Gastrocnemius medialis (tissue), 4 donors: ENCODE measurements at regions not wholly inside any gene's neighbourhood (a gene's known extent, or its start where the extent isn't known, plus 50 kb on each side); places are given as distances from the start of the nearest gene placed in this dataset.
A peak's percentile ranks its signal among the peaks of the same experiment; 100 is the strongest.

ENCODE experiments used
- ATAC-seq, 2 donors: fragments of 150-250 bp; one replicate each; pipeline ENCODE4 v1.9.1; 2016
- DNase-seq, 2 donors: peaks; one replicate each; pipeline ENCODE4 v3.0.0-alpha.2; 2019
- H3K27ac ChIP-seq, 4 donors: fragments of 200-600 bp; sonication (generic); 1 replicate in 1 of 4; 2 replicates in 3 of 4; pipeline ENCODE4 v1.5.1; 2016 to 2018; ENCODE audit warnings: mild to moderate bottlenecking in 2 of 4, moderate library complexity in 1 of 4
- H3K27me3 ChIP-seq, 3 donors: fragments of 200-600 bp; sonication (generic) in 2 of 3; 1 replicate in 1 of 3; 2 replicates in 2 of 3; pipeline versions ENCODE4 v1.5.1 to v1.6.0; 2016 to 2019; ENCODE audit warnings: mild to moderate bottlenecking in 1 of 3, moderate library complexity in 1 of 3
- H3K36me3 ChIP-seq, 2 donors: fragments of 200-600 bp; sonication (generic) in 1 of 2; one replicate each; pipeline ENCODE4 v1.5.1; 2017 to 2018
- H3K4me1 ChIP-seq, 2 donors: fragments of 200-600 bp; sonication (generic) in 1 of 2; one replicate each; pipeline ENCODE4 v1.5.1; 2016 to 2017; ENCODE audit warnings: mild to moderate bottlenecking in 2 of 2
- H3K4me3 ChIP-seq, 4 donors: fragments of 200-600 bp; sonication (generic) in 3 of 4; 1 replicate in 1 of 4; 2 replicates in 3 of 4; pipeline ENCODE4 v1.5.1; 2016 to 2019; ENCODE audit warnings: mild to moderate bottlenecking in 2 of 4
- H3K9me3 ChIP-seq, 3 donors: fragments of 200-600 bp; sonication (generic) in 2 of 3; 1 replicate in 1 of 3; 2 replicates in 2 of 3; pipeline ENCODE4 v1.5.1; 2016 to 2019
- POLR2A ChIP-seq, 2 donors: fragments of 450-650 bp; IDR thresholded peaks; one replicate each; pipeline ENCODE4 v1.6.1; 2017; ENCODE audit warnings: antibody characterized with exemption in 2 of 2, mild to moderate bottlenecking in 2 of 2, moderate library complexity in 2 of 2
- in situ Hi-C, 4 donors: fragments of 200-750 bp; cut with MboI; loops; one replicate each; pipeline versions ENCODE4 v1.15.0 to v1.8.0; 2017; ENCODE audit warnings: low sequenced_read_pairs in 4 of 4
- intact Hi-C: fragments of 100-400 bp; cut with DNase I; formaldehyde crosslinking; loops from one replicate; pipeline ENCODE4 v1.15.1; 2023; ENCODE audit warnings: low total_unique reads
- TF ChIP-seq, protein P1 (sequence below), 5 experiments: fragments of 450-650 bp in 3 of 5; fragments of 200-600 bp in 2 of 5; sonication (generic) in 2 of 5; IDR thresholded peaks in 4 of 5; conservative IDR thresholded peaks in 1 of 5; 1 replicate in 4 of 5; 2 replicates in 1 of 5; pipeline ENCODE4 v1.5.1; 2016 to 2019; ENCODE audit warnings: antibody characterized with exemption in 5 of 5, mild to moderate bottlenecking in 3 of 5, moderate library complexity in 3 of 5

DNA sequence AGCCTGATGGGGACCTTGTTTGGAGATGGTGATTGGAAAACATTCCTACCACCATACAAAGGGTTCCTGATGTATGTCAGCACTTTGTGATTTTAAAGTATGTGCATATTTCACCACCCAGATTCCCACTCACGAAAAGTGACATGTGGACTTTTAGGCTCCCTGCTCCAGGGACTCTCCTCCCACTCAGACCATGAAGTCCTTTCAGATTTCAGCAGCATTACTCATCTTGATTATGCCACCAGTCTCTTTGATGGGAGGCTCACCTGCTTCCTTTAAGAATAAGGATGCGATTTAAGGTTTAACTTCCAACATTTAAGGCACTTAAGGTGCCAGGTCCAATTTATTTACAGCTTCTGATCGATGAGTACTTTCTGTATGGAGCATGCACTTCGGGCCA, 204.4 kb downstream of the PPARGC1A start:
- no peaks in the 10 kb centered on the region for H3K9me3 ChIP-seq
- H3K27ac ChIP-seq: no peak overlapping the region
- TF ChIP-seq, protein P1, sequence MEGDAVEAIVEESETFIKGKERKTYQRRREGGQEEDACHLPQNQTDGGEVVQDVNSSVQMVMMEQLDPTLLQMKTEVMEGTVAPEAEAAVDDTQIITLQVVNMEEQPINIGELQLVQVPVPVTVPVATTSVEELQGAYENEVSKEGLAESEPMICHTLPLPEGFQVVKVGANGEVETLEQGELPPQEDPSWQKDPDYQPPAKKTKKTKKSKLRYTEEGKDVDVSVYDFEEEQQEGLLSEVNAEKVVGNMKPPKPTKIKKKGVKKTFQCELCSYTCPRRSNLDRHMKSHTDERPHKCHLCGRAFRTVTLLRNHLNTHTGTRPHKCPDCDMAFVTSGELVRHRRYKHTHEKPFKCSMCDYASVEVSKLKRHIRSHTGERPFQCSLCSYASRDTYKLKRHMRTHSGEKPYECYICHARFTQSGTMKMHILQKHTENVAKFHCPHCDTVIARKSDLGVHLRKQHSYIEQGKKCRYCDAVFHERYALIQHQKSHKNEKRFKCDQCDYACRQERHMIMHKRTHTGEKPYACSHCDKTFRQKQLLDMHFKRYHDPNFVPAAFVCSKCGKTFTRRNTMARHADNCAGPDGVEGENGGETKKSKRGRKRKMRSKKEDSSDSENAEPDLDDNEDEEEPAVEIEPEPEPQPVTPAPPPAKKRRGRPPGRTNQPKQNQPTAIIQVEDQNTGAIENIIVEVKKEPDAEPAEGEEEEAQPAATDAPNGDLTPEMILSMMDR (IDR thresholded peaks at IDR 0.05 in 4 of 5, conservative IDR thresholded peaks at IDR 0.05 in 1 of 5): no peak
- no peak for TF ChIP-seq POLR2A (IDR thresholded peaks at IDR 0.05)
- no peaks in the 10 kb centered on the region for H3K27me3 ChIP-seq
- no peak overlapping the region for H3K4me3 ChIP-seq
- intact Hi-C loops: no loop called here
- H3K4me1 ChIP-seq: no peaks in the 10 kb centered on the region
- in situ Hi-C loops: loop anchor here in 1 of 4 donors (25.0 kb wide), 1 partner anchor 323 kb away; no protein-coding TSS in a partner anchor
- ATAC-seq (no peak), DNase-seq (no peak)
- H3K36me3 ChIP-seq: no peaks in the 10 kb centered on the region

DNA sequence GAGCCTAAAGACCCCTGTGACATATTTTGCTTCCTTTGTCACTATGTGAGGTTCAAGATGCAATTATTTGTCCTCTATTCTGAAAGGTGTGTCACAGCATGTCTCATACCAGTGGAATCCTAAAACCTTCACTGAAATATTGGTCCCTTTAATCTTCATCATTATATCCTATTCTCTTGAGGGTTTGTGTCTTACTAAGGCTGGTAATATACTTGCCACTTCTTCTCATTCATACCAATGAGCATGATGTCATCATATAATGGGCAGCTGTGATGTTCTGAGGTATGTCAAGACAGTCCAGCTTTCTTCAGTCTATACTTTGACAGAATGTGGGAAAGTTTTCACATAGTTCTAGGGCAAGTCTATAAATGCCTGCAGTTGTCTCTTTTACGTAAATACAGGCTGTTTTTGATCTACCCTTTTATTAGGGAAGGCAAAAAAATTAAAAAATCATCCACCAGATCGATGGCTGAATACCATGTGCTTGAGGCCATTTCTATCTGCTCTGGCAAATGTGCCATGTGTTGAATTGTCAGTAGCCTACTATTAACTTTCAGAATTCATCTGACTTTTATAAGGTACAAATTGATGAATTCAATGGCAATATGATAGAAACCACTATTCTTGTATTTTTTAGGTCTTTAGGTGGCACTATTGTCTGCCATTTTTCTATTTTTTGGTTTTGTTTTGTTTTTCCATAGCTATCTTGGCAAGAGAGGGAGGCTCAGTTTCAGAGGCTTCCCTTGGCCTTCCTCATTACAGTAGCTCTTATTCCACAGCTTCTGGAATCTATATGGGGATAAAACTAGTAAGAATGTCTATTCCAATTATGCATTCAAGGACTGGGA, 209.0 kb downstream of the PPARGC1A start:
- Histone ChIP-seq H3K36me3 (no peaks in the 10 kb centered on the region), H3K4me3 (no peak overlapping the region), H3K4me1 (no peaks in the 10 kb centered on the region), H3K27ac (no peak overlapping the region), H3K27me3 (no peaks in the 10 kb centered on the region), H3K9me3 (no peaks in the 10 kb centered on the region)
- ATAC-seq: no peak
- TF ChIP-seq, protein P1 (IDR thresholded peaks at IDR 0.05 in 4 of 5, conservative IDR thresholded peaks at IDR 0.05 in 1 of 5): peak in 1 of 5 experiments; percentile 2
- no peak for TF ChIP-seq POLR2A (IDR thresholded peaks at IDR 0.05)
- in situ Hi-C loops (loop anchor here in 1 of 4 donors (25.0 kb wide), 1 partner anchor 319 kb away; no protein-coding TSS in a partner anchor), intact Hi-C loops (no loop called here)
- no peak for DNase-seq

DNA sequence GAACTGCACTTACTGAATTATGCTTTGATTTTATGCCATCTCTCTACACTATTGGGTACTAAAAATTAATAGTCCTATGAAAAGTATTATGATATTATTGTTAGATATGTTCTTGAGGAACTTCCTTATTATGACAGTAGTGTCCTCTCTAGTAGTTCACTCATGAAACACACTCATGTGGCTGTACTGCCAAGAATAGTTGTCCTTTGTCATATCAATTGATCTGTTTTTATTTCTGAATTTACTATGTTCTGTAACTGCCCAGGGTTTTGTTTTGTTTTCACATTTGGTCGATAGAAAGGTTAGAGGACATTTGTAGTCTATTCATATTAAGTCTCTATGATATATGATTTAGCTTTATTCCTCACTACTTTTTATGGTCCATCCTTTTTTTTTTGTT, 215.2 kb downstream of the PPARGC1A start:
- no peak overlapping the region for H3K4me3 ChIP-seq
- TF ChIP-seq, protein P1 (IDR thresholded peaks at IDR 0.05 in 4 of 5, conservative IDR thresholded peaks at IDR 0.05 in 1 of 5): no peak
- no peak for TF ChIP-seq POLR2A (IDR thresholded peaks at IDR 0.05)
- no peaks in the 10 kb centered on the region for H3K4me1 ChIP-seq
- DNase-seq: no peak
- no peak for ATAC-seq
- H3K9me3 ChIP-seq: no peaks in the 10 kb centered on the region
- intact Hi-C loops (no loop called here), in situ Hi-C loops (loop anchor here in 1 of 4 donors (25.0 kb wide), 1 partner anchor 312 kb away; no protein-coding TSS in a partner anchor)
- H3K27me3 ChIP-seq: no peaks in the 10 kb centered on the region
- no peak overlapping the region for H3K27ac ChIP-seq
- H3K36me3 ChIP-seq: no peaks in the 10 kb centered on the region

DNA sequence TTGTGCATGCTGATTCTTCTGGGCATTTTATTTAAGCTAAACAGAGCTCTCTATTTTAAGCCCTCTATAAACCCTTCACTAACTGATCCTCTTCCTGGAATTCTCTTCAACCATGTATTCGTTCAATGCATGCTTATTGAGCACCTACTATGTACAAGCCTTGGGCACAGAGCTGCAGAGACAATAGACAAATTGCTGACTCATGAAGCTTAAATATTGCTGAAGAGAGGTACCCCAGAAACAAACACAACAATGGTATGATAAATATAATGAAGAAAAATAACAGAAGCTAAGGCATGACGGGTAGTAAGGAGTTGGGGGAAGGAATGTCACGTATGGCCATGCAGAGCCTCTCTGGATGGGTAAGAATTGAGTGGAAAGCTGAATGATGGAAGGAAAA, 222.2 kb downstream of the PPARGC1A start:
- H3K9me3 ChIP-seq: no peaks in the 10 kb centered on the region
- no peaks in the 10 kb centered on the region for H3K36me3 ChIP-seq
- H3K27ac ChIP-seq: no peak overlapping the region
- H3K4me3 ChIP-seq: no peak overlapping the region
- no peaks in the 10 kb centered on the region for H3K27me3 ChIP-seq
- in situ Hi-C loops (no loop called here), intact Hi-C loops (no loop called here)
- ATAC-seq (no peak), DNase-seq (no peak)
- H3K4me1 ChIP-seq: no peaks in the 10 kb centered on the region
- TF ChIP-seq, protein P1 (IDR thresholded peaks at IDR 0.05 in 4 of 5, conservative IDR thresholded peaks at IDR 0.05 in 1 of 5): no peak
- no peak for TF ChIP-seq POLR2A (IDR thresholded peaks at IDR 0.05)
